MM.1S (cell line): ENCODE measurements at regions not wholly inside any gene's neighbourhood (a gene's known extent, or its start where the extent isn't known, plus 50 kb on each side); places are given as distances from the start of the nearest gene placed in this dataset.

Experiments used
- EZH2 ChIP-seq: fragments of 300-600 bp; sonication (generic); optimal IDR thresholded peaks from 2 replicates; pipeline ENCODE3; 2017; ENCODE audit warnings: low read depth, mild to moderate bottlenecking, antibody characterized with exemption, low read length, mixed read lengths
- EZH2phosphoT487 ChIP-seq: fragments of 300-600 bp; sonication (generic); IDR thresholded peaks from 2 replicates; pipeline ENCODE4 v1.6.1; 2018; ENCODE audit warnings: antibody characterized with exemption, low read length
- TF ChIP-seq, protein P1 (sequence below): fragments of 300-600 bp; sonication (generic); IDR thresholded peaks from 2 replicates; pipeline ENCODE4 v1.5.1; 2016; ENCODE audit warnings: antibody characterized with exemption, low read length, mixed read lengths

DNA sequence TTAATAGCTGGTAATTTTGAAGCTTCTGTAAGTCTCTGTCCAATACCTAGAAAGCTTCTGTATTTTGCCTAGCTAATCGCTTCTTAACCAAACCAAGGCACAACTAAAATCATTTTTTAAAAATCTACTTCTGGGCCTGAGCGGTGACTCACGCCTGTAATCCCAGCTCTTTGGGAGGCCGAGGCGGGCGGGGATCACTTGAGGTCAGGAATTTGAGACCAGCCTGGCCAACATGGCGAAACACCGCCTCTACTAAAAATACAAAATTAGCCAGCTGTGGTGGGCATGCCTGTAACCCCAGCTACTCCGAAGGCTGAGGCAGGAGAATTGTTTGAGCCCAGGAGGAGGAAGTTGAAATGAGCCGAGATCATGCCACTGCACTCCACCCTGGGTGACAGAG lies 148.6 kb upstream of the FIGN start:
- TF ChIP-seq, protein P1, sequence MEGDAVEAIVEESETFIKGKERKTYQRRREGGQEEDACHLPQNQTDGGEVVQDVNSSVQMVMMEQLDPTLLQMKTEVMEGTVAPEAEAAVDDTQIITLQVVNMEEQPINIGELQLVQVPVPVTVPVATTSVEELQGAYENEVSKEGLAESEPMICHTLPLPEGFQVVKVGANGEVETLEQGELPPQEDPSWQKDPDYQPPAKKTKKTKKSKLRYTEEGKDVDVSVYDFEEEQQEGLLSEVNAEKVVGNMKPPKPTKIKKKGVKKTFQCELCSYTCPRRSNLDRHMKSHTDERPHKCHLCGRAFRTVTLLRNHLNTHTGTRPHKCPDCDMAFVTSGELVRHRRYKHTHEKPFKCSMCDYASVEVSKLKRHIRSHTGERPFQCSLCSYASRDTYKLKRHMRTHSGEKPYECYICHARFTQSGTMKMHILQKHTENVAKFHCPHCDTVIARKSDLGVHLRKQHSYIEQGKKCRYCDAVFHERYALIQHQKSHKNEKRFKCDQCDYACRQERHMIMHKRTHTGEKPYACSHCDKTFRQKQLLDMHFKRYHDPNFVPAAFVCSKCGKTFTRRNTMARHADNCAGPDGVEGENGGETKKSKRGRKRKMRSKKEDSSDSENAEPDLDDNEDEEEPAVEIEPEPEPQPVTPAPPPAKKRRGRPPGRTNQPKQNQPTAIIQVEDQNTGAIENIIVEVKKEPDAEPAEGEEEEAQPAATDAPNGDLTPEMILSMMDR = no peak
- TF ChIP-seq EZH2phosphoT487 (no peak), EZH2 (no peak)
